Cerebellar cortex (tissue), 1 donor: ENCODE measurements at regions not wholly inside any gene's neighbourhood (a gene's known extent, or its start where the extent isn't known, plus 50 kb on each side); places are given as distances from the start of the nearest gene placed in this dataset.
"Not testable (repeated sequence)": the region's sequence is repeated elsewhere in the genome, so short reads cannot be mapped to it uniquely, and the experiment has no call there.

Experiments used
- DNase-seq: peaks from one replicate; pipeline ENCODE4 v3.0.0-alpha.2; 2015; ENCODE audit warnings: low spot score

- no peak for DNase-seq
These were observed 193.0 kb upstream of the THRB start for GRCh38 chr3:24687671-24688070.

GRCh38 chr3:24688446-24689148, 193.9 kb upstream of the THRB start:
- no peak for DNase-seq

- DNase-seq, result no peak
These were observed 194.7 kb upstream of the THRB start for GRCh38 chr3:24689353-24689752.

- DNase-seq, result no peak
These were observed 196.1 kb upstream of the THRB start for GRCh38 chr3:24690777-24691176.

- DNase-seq, result not testable (repeated sequence)
These were observed 204.4 kb upstream of the THRB start for GRCh38 chr3:24699078-24699477.

- DNase-seq, result peak; percentile 16
These were observed 209.8 kb upstream of the THRB start for GRCh38 chr3:24704496-24704895.

GRCh38 chr3:24707936-24708335, 213.3 kb upstream of the THRB start:
- DNase-seq, result no peak

- no peak for DNase-seq
These were observed 215.3 kb upstream of the THRB start for GRCh38 chr3:24709956-24710355.

- DNase-seq, result no peak
These were observed 218.9 kb upstream of the THRB start for GRCh38 chr3:24713516-24713915.

GRCh38 chr3:24714436-24714835, 219.8 kb upstream of the THRB start:
- no peak for DNase-seq

- no peak for DNase-seq
These were observed 220.6 kb upstream of the THRB start for GRCh38 chr3:24715171-24715792.

- peak; percentile 78 for DNase-seq
These were observed 227.4 kb upstream of the THRB start for GRCh38 chr3:24722087-24722486.

GRCh38 chr3:24725514-24726255, 231.0 kb upstream of the THRB start:
- DNase-seq, result no peak

- DNase-seq, result no peak
These were observed 231.8 kb upstream of the THRB start for GRCh38 chr3:24726423-24726822.

GRCh38 chr3:24730173-24730572, 235.5 kb upstream of the THRB start:
- no peak for DNase-seq

- no peak for DNase-seq
These were observed 239.4 kb upstream of the THRB start for GRCh38 chr3:24734019-24734418.

- no peak for DNase-seq
These were observed 242.1 kb upstream of the THRB start for GRCh38 chr3:24736701-24737100.

- no peak for DNase-seq
These were observed 245.7 kb upstream of the THRB start for GRCh38 chr3:24740326-24740725.

GRCh38 chr3:24741506-24741905, 246.9 kb upstream of the THRB start:
- no peak for DNase-seq

GRCh38 chr3:24748520-24748919, 253.9 kb upstream of the THRB start:
- DNase-seq, result no peak

- no peak for DNase-seq
These were observed 256.4 kb upstream of the THRB start for GRCh38 chr3:24751020-24751419.

- no peak for DNase-seq
These were observed 261.6 kb upstream of the THRB start for GRCh38 chr3:24756101-24756888.
